Smooth muscle cell (in vitro differentiated cells): ENCODE measurements at regions not wholly inside any gene's neighbourhood (a gene's known extent, or its start where the extent isn't known, plus 50 kb on each side); places are given as distances from the start of the nearest gene placed in this dataset.

Source experiments
- DNase-seq: peaks from one replicate; lab custom pipeline; 2025; ENCODE audit not compliant: unreplicated experiment; lab: John Stamatoyannopoulos, UW
- H2AFZ ChIP-seq: fragments of 200-600 bp; sonication (generic); 2 replicates; pipeline ENCODE4 v1.6.0; 2016; ENCODE audit warnings: antibody characterized with exemption, low read depth, mild to moderate bottlenecking
- H3F3A ChIP-seq: fragments of 200-600 bp; sonication (generic); 2 replicates; pipeline ENCODE4 v1.6.0; 2017; ENCODE audit warnings: antibody characterized with exemption, low read depth
- H3K27ac ChIP-seq: fragments of 200-600 bp; sonication (generic); 2 replicates; pipeline ENCODE4 v1.5.1; 2016; ENCODE audit warnings: low read depth, mild to moderate bottlenecking
- H3K27me3 ChIP-seq: fragments of 200-600 bp; sonication (generic); 2 replicates; pipeline ENCODE4 v1.6.1; 2016; ENCODE audit warnings: low read depth, mild to moderate bottlenecking
- H3K36me3 ChIP-seq: fragments of 200-600 bp; sonication (generic); 2 replicates; pipeline ENCODE4 v1.5.1; 2016; ENCODE audit warnings: low read depth
- H3K4me1 ChIP-seq: fragments of 200-600 bp; sonication (generic); 2 replicates; pipeline ENCODE4 v1.5.1; 2016; ENCODE audit warnings: low read depth
- H3K4me2 ChIP-seq: fragments of 200-600 bp; sonication (generic); 2 replicates; pipeline ENCODE4 v1.6.0; 2016; ENCODE audit warnings: mild to moderate bottlenecking
- H3K4me3 ChIP-seq: fragments of 200-600 bp; sonication (generic); 2 replicates; pipeline ENCODE4 v1.5.1; 2016; ENCODE audit warnings: mild to moderate bottlenecking
- H3K79me2 ChIP-seq: fragments of 200-600 bp; sonication (generic); 2 replicates; pipeline ENCODE4 v1.6.0; 2016; ENCODE audit warnings: low read depth, mild to moderate bottlenecking
- H3K9ac ChIP-seq: fragments of 200-600 bp; sonication (generic); 2 replicates; pipeline ENCODE4 v1.6.0; 2016; ENCODE audit warnings: low read depth
- H3K9me3 ChIP-seq: fragments of 200-600 bp; sonication (generic); replicated peaks from 2 replicates; pipeline ENCODE4 v1.5.1; 2016; ENCODE audit warnings: low read depth
- H4K20me1 ChIP-seq: fragments of 200-600 bp; sonication (generic); 2 replicates; pipeline ENCODE4 v1.6.0; 2016; ENCODE audit warnings: low read depth
- WGBS: methylation state at CpG from one replicate; pipeline ENCODE4 v1.1.7; 2016; ENCODE audit warnings: low lambda C conversion rate; 5-methylcytosine and 5-hydroxymethylcytosine counted together
- TF ChIP-seq, protein P1 (sequence below): fragments of 200-600 bp; sonication (generic); IDR thresholded peaks from 2 replicates; pipeline ENCODE4 v1.5.1; 2017; ENCODE audit warnings: borderline replicate concordance, mild to moderate bottlenecking, antibody characterized with exemption; ENCODE audit not compliant: insufficient read depth, poor library complexity, severe bottlenecking

DNA sequence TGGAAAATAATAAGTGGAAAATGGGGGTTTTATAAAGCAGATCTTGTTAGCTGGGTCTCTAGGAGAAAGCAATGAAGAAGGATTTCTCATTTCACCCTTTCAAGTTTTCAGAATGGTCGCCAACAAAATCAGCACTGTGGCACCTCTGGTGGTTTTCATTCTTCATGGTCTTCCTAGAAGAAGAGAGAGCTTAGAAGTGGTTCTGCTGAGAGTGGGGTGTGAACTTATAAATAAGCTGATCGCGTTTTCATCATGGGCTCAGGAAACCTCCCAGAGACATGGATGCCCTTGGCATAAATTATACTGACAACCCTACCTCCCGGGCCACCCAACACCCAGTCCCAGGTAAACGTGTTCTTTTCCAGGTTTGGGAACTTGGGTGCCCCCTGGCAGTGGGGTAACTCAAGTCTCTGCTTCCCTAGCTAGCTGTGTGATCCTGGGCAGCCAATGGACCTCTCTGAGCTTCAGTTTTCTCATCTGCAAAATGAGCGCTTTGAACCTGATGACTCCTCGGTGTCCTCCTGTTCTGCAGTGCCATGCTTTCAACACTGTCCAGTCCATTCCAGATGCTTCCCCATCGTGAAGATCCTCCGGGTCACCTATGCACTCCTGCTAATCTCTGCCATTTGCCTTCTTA is 72.6 kb upstream of the GRAMD1B start:
- no peaks in the 10 kb centered on the region for H4K20me1 ChIP-seq
- peak overlapping the region; percentile 98 for H2AFZ ChIP-seq
- H3K79me2 ChIP-seq: no peaks in the 10 kb centered on the region
- peak overlapping the region; percentile 91 for H3K4me2 ChIP-seq
- no peaks in the 10 kb centered on the region for H3K36me3 ChIP-seq
- H3K27me3 ChIP-seq: peaks cover 63% of the 10 kb centered on the region
- H3K27ac ChIP-seq: no peak overlapping the region
- TF ChIP-seq, protein P1, sequence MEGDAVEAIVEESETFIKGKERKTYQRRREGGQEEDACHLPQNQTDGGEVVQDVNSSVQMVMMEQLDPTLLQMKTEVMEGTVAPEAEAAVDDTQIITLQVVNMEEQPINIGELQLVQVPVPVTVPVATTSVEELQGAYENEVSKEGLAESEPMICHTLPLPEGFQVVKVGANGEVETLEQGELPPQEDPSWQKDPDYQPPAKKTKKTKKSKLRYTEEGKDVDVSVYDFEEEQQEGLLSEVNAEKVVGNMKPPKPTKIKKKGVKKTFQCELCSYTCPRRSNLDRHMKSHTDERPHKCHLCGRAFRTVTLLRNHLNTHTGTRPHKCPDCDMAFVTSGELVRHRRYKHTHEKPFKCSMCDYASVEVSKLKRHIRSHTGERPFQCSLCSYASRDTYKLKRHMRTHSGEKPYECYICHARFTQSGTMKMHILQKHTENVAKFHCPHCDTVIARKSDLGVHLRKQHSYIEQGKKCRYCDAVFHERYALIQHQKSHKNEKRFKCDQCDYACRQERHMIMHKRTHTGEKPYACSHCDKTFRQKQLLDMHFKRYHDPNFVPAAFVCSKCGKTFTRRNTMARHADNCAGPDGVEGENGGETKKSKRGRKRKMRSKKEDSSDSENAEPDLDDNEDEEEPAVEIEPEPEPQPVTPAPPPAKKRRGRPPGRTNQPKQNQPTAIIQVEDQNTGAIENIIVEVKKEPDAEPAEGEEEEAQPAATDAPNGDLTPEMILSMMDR: no peak
- WGBS: 67% methylated on average over 9 of the region's 9 CpGs
- no peak for DNase-seq
- H3K9ac ChIP-seq: no peak overlapping the region
- H3K4me3 ChIP-seq: peak overlapping the region; percentile 51
- H3K9me3 ChIP-seq: no peaks in the 10 kb centered on the region
- H3F3A ChIP-seq: no peaks in the 10 kb centered on the region
- H3K4me1 ChIP-seq: peaks cover 12% of the 10 kb centered on the region

DNA sequence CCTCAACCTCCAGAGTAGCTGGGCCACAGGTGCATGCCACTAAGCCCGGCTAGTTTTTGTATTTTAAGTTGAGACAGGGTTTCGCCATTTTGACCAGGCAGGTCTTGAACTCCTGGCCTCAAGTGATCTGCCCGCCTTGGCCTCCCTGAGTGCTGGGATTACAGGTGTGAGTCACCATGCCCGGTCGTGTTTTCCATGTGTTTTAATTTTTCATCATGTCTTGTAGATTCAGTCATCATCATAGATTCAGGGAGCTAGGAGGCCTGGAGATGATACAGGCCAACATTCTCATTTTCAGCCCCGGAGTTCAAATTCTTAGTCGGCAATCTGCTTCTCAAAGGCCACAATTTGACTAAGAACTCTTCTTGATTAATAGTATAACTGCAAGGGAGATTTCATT is 73.5 kb upstream of the GRAMD1B start:
- H3K36me3 ChIP-seq: no peaks in the 10 kb centered on the region
- no peak for DNase-seq
- H4K20me1 ChIP-seq: no peaks in the 10 kb centered on the region
- H3K27ac ChIP-seq: no peak overlapping the region
- TF ChIP-seq, protein P1: no peak
- H3K79me2 ChIP-seq: no peaks in the 10 kb centered on the region
- 90% methylated on average over 7 of the region's 7 CpGs for WGBS
- H3K4me1 ChIP-seq: peaks cover 21% of the 10 kb centered on the region
- no peaks in the 10 kb centered on the region for H3K9me3 ChIP-seq
- no peaks in the 10 kb centered on the region for H3F3A ChIP-seq
- no peak overlapping the region for H3K9ac ChIP-seq
- H2AFZ ChIP-seq: no peak overlapping the region
- H3K27me3 ChIP-seq: peaks cover 53% of the 10 kb centered on the region
- H3K4me2 ChIP-seq: no peak overlapping the region
- no peak overlapping the region for H3K4me3 ChIP-seq

DNA sequence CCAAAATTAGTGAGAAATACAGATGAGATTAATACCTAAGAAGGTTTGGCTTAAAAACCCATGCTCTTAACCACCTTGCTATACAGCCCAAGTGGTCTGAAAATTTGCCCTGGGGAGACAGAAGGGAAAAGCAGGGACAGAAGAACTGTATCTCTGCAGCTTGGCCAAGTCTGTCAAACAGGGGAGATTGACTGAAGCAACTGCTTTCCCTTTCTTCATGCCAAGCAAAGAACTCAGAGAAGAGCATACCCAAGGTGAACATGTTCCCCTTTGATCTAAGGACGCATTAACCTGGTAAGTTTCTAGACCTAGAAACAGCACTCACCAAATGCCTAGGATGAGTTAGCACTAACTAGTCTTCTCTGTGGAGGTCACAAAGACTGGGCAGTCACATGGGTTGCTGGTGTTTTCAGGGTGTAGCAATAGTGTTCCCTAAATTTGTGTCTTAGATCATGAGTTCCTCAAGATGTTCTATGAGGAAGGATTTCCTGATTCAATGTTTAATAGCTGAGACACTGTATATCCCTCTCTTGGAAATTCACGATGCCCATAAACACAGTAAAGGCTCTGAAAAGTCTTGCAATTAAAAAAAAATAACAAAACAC is 75.6 kb upstream of the GRAMD1B start:
- Histone ChIP-seq H4K20me1 (no peaks in the 10 kb centered on the region), H3K4me3 (no peak overlapping the region), H3K9ac (no peak overlapping the region), H3K79me2 (no peaks in the 10 kb centered on the region), H3K36me3 (no peaks in the 10 kb centered on the region), H2AFZ (no peak overlapping the region), H3F3A (no peaks in the 10 kb centered on the region), H3K9me3 (no peaks in the 10 kb centered on the region), H3K4me1 (peaks cover 23% of the 10 kb centered on the region), H3K27ac (no peak overlapping the region), H3K27me3 (peaks cover 33% of the 10 kb centered on the region), H3K4me2 (no peak overlapping the region)
- TF ChIP-seq, protein P1: no peak
- WGBS: 96% methylated on average over 2 of the region's 2 CpGs
- DNase-seq: no peak

DNA sequence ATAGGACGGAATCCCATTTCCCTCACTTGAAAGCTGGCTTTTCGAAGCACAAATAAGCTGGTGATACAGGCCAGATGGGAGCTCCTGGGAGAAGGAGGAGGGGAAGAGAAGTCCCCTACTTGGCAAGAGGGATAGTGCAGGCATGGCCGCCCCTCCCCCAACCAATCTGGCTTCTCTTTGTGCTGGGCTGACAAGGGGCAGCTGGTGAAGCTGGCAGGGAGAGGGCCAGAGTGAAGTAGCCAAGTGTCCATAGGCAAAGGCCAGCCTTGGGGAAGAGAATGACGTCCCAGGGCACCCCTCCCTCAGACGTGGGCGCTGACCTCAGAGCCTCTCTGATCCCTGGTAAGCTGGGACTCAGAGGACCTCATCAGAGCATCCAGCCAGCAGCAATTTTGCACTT is 78.7 kb upstream of the GRAMD1B start:
- TF ChIP-seq, protein P1: no peak
- no peak for DNase-seq
- WGBS: 56% methylated on average over 6 of the region's 6 CpGs

More for the DNA sequence above, 78.7 kb upstream of the GRAMD1B start:
- Histone ChIP-seq H3K9ac (no peak overlapping the region), H3K36me3 (no peaks in the 10 kb centered on the region), H3K9me3 (no peaks in the 10 kb centered on the region), H3K4me1 (peaks cover 23% of the 10 kb centered on the region), H3K4me3 (no peak overlapping the region), H4K20me1 (no peaks in the 10 kb centered on the region), H3K27ac (no peak overlapping the region), H3K4me2 (no peak overlapping the region), H3K27me3 (peaks cover 2% of the 10 kb centered on the region), H2AFZ (no peak overlapping the region), H3F3A (no peaks in the 10 kb centered on the region), H3K79me2 (no peaks in the 10 kb centered on the region)
